HG03469 (cell line): ENCODE measurements at regions not wholly inside any gene's neighbourhood (a gene's known extent, or its start where the extent isn't known, plus 50 kb on each side); places are given as distances from the start of the nearest gene placed in this dataset.
"Not testable (repeated sequence)": the region's sequence is repeated elsewhere in the genome, so short reads cannot be mapped to it uniquely, and the experiment has no call there.

Source experiments
- ATAC-seq: cut with Tn5 transposase; IDR thresholded peaks from one replicate; pipeline ENCODE4 v1.9.1; 2021; ENCODE audit warnings: mild to moderate bottlenecking, moderate library complexity, moderate number of reproducible peaks; ENCODE audit not compliant: unreplicated experiment

DNA sequence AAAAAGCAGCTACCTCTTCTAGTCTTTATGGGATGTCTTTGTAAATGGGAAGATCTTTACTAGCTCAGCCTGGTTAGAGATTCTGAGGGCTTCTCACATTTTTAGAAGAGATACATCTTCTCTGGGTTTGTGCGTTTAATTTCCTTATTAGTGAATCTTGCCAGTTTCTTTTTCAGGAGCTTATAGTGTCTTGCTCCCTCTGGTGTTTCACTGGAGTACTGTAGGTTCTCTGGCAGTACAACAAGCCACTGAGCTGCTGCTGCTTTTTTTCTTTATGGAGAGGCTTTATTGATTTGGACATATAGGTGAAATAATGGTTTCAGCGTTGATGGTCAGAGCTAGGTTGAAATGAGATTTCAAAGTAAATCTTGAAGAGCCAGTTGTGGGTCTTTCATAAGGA lies 82.9 kb downstream of the LAS1L start:
- peak; percentile 65 for ATAC-seq

DNA sequence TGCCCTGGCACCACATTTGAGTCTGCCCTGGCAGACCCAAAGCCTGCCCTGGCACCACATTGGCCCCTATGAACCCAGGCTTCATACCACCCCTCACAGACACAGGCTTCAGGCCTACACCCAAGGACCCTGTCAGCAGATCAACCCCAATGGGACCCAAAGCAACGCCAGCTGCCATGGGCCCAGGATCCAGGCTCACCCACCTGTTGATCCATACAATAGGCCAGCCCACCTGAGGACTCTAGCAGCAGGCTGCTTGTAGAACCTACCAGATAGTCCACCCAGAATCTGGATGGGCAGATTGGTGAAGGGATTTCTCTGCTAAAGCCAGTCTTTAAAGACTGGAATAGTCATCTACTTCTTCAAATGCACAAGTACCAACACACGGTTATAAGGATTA lies 114.4 kb downstream of the LAS1L start:
- ATAC-seq: no peak

DNA sequence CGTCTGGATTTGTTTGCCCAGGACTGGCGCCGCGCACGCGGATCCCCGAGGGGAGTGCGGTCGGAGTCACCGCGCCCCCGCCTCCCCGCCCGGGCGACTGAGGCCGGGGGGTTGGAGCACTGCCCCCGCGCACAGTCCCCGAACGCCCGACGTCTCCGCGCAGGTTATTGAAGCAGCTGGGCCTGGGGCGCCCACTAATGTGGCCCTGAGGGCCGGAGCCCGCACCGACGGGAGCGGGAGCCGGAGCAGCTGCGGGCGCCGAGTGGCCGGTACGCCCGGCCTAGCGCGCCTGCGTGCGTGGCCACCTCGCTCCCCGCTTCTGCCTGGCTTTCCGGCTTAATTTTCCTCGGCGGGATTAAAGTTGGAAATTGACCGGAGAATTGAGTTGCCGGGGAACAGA lies 126.9 kb downstream of the LAS1L start:
- not testable (repeated sequence) for ATAC-seq

DNA sequence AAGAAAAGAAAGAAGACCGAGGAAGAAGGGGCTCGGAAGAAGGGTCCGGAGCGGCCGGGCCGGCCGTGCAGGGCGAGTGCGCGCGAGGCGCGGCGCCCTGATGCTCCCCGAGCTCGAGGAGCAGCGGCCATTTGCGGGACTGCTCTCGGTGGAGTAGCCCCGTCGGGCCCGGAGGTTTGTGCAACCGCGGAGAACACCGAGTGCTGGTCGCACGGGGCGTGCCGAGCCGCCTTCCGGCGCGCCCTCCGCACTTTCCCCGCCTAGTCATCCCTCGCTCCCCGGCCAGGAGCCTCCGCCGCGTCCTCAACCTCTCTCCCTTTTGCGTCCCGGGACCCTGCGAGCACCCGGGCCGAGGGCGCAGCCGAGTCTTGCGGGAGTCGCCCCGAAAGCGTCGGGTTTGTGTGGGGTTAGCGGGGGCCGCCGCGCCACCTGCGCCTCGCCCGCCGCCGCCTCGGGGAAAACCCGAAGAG lies 127.4 kb downstream of the LAS1L start:
- ATAC-seq: no peak

DNA sequence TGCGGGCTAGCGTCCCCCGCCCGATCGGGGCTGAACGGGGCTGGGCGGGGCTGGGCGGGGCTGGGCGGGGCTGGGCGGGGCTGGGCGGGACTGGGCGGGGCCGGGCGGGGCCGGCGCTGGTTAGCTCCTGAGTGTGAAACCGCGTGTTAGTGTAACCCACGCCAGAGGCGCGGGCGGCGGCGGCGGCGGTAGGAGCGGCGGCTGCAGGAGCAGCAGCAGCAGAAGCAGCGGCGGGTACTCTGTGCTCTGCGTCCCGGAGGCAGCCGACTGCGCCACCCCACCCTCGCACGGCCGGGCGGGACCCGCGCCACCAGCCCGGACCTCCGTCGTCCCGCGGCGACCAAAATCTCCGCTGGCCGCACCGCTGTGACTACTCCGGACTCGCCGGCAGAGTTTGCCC lies 128.1 kb downstream of the LAS1L start:
- ATAC-seq: no peak

DNA sequence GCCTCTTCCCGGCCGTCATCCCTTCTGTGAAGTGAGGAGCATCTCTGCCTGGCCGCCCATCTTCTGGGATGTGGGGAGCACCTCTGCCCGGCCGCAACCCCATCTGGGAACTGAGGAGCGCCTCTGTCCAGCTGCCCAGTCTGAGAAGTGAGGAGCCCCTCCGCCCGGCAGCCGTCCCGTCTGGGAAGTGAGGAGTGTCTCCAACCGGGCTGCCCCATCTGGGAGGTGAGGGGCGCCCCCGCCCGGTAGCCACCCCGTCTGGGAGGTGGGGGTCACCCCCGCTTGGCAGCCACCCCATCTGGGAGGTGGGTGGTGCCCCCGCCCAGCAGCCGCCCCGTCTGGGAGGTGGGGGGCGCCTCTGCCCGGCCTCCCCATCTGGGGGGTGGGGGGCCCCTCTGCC lies 142.3 kb downstream of the LAS1L start:
- no peak for ATAC-seq

DNA sequence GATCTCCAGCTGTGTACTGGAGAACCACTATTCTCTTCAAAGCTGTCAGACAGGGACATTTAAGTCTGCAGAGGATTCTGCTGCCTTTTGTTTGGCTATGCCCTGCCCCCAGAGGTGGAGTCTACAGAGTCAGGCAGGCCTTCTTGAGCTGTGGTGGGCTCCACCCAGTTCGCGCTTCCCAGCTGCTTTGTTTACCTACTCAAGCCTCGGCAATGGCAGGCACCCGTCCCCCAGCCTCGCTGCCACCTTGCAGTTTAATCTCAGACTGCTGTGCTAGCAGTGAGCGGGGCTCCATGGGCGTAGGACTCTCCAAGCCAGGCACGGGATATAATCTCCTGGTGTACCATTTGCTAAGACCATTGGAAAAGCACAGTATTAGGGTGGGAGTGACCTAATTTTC lies 145.5 kb downstream of the LAS1L start:
- ATAC-seq: not testable (repeated sequence)
